IMR-90 (cell line): ENCODE measurements at regions not wholly inside any gene's neighbourhood (a gene's known extent, or its start where the extent isn't known, plus 50 kb on each side); places are given as distances from the start of the nearest gene placed in this dataset.

Source experiments
- ATAC-seq: fragments of 200-7000 bp; cut with Tn5 transposase; 2 replicates; pipeline ENCODE4 v1.9.1; 2020; ENCODE audit warnings: low read depth, mild to moderate bottlenecking, moderate library complexity
- BruUV-seq: library from RNA; stranded (reverse); fragments of 400-500 nt; replicated peaks from 2 replicates; lab custom pipeline; 2021; lab: Mats Ljungman, UMichigan
- CTCF ChIA-PET: fragments of 300-600 bp; formaldehyde crosslinking; extraction: SDS; loops from one replicate; lab custom pipeline; 2021; ENCODE audit warnings: antibody characterized with exemption; lab: Yijun Ruan, JAX
- POLR2A ChIA-PET: fragments of 300-600 bp; sonication (Branson Sonifier 250); formaldehyde crosslinking; loops from one replicate; lab custom pipeline; 2022; ENCODE audit warnings: antibody characterized with exemption; ENCODE audit not compliant: unreplicated experiment; lab: Charles Lee
- DNase-seq: peaks from one replicate; pipeline ENCODE4 v3.0.0; 2013
- H2AFZ ChIP-seq: replicated peaks from 2 replicates; pipeline ENCODE3; 2013; ENCODE audit warnings: low read length, mild to moderate bottlenecking; ENCODE audit not compliant: poor library complexity
- H2AK5ac ChIP-seq: 2 replicates; pipeline ENCODE4 v1.6.1; 2013; ENCODE audit warnings: low read depth, low read length, inconsistent platforms
- H2AK9ac ChIP-seq: replicated peaks from 2 replicates; pipeline ENCODE3; 2013; ENCODE audit warnings: mild to moderate bottlenecking, low read depth, low read length, moderate library complexity; ENCODE audit not compliant: poor library complexity
- H2BK120ac ChIP-seq: 2 replicates; pipeline ENCODE4 v1.6.1; 2013; ENCODE audit warnings: low read depth, low read length, inconsistent platforms
- H2BK15ac ChIP-seq: 3 replicates; pipeline ENCODE4 v1.6.1; 2013; ENCODE audit warnings: low read depth, low read length, inconsistent platforms
- H2BK20ac ChIP-seq: 2 replicates; pipeline ENCODE4 v1.6.1; 2013; ENCODE audit warnings: low read depth, mild to moderate bottlenecking, inconsistent platforms, low read length, moderate library complexity
- H2BK5ac ChIP-seq: 2 replicates; pipeline ENCODE4 v1.6.1; 2013; ENCODE audit warnings: mild to moderate bottlenecking, low read depth, low read length, inconsistent platforms; ENCODE audit not compliant: poor library complexity, severe bottlenecking
- H3K14ac ChIP-seq: replicated peaks from 2 replicates; pipeline ENCODE4 v1.6.1; 2013; ENCODE audit warnings: low read depth, low read length, inconsistent platforms
- H3K18ac ChIP-seq: 2 replicates; pipeline ENCODE4 v1.6.1; 2013; ENCODE audit warnings: low read depth, low read length, control low read depth
- H3K23ac ChIP-seq: 2 replicates; pipeline ENCODE4 v1.6.1; 2013; ENCODE audit warnings: low read depth, low read length, inconsistent platforms
- H3K27ac ChIP-seq: 2 replicates; pipeline ENCODE4 v1.5.1; 2013; ENCODE audit warnings: mild to moderate bottlenecking, control low read depth, low read length; ENCODE audit not compliant: insufficient read depth
- H3K27me3 ChIP-seq: 2 replicates; pipeline ENCODE4 v1.6.1; 2013; ENCODE audit warnings: low read length; ENCODE audit not compliant: control insufficient read depth, insufficient read depth
- H3K36me3 ChIP-seq: 2 replicates; pipeline ENCODE4 v1.6.1; 2013; ENCODE audit warnings: low read length, mixed read lengths; ENCODE audit not compliant: control insufficient read depth, insufficient read depth
- H3K4ac ChIP-seq: 2 replicates; pipeline ENCODE4 v1.6.1; 2013; ENCODE audit warnings: low read depth, low read length, inconsistent platforms
- H3K4me1 ChIP-seq: 2 replicates; pipeline ENCODE4 v1.6.1; 2013; ENCODE audit warnings: low read length, mixed read lengths; ENCODE audit not compliant: control insufficient read depth, insufficient read depth
- H3K4me2 ChIP-seq: 2 replicates; pipeline ENCODE4 v1.6.1; 2013; ENCODE audit warnings: low read depth, mild to moderate bottlenecking, control low read depth, low read length, moderate library complexity
- H3K4me3 ChIP-seq: 2 replicates; pipeline ENCODE4 v1.5.1; 2013; ENCODE audit warnings: low read depth, mild to moderate bottlenecking, control low read depth, low read length, moderate library complexity; ENCODE audit not compliant: insufficient read depth
- H3K56ac ChIP-seq: 2 replicates; pipeline ENCODE4 v1.6.1; 2013; ENCODE audit warnings: low read length, inconsistent platforms; ENCODE audit not compliant: insufficient read depth; ENCODE audit errors: extremely low read depth
- H3K79me1 ChIP-seq, 2 experiments: 2 replicates each; pipeline ENCODE4 v1.6.1; 2013; ENCODE audit warnings: low read length in 2 of 2, inconsistent platforms in 1 of 2, low read depth in 1 of 2
- H3K9ac ChIP-seq: 2 replicates; pipeline ENCODE4 v1.6.1; 2013; ENCODE audit warnings: low read depth, low read length, control low read depth
- H3K9me1 ChIP-seq: 2 replicates; pipeline ENCODE4 v1.6.1; 2013; ENCODE audit warnings: low read length, inconsistent platforms; ENCODE audit not compliant: insufficient read depth
- H3K9me3 ChIP-seq: 2 replicates; pipeline ENCODE4 v1.6.1; 2013; ENCODE audit warnings: low read length; ENCODE audit not compliant: control insufficient read depth, insufficient read depth
- H4K20me1 ChIP-seq: 2 replicates; pipeline ENCODE4 v1.6.1; 2013; ENCODE audit warnings: low read length, inconsistent platforms; ENCODE audit not compliant: insufficient read depth
- H4K5ac ChIP-seq: 2 replicates; pipeline ENCODE4 v1.6.1; 2013; ENCODE audit warnings: mild to moderate bottlenecking, low read depth, low read length, control low read depth
- H4K8ac ChIP-seq, 2 experiments: 2 replicates each; pipeline ENCODE4 v1.6.1; 2013; ENCODE audit warnings: low read depth in 2 of 2, low read length in 2 of 2, control low read depth in 1 of 2, inconsistent platforms in 1 of 2
- H4K91ac ChIP-seq: 2 replicates; pipeline ENCODE4 v1.6.1; 2013; ENCODE audit warnings: low read depth, low read length, inconsistent platforms; ENCODE audit not compliant: insufficient read depth
- BHLHE40 ChIP-seq: fragments of 150-350 bp; IDR thresholded peaks from 2 replicates; pipeline ENCODE4 v1.6.1; 2016; ENCODE audit warnings: mild to moderate bottlenecking, low read depth, low read length
- CEBPB ChIP-seq: IDR thresholded peaks from 2 replicates; pipeline ENCODE4 v1.6.1; 2012; ENCODE audit warnings: low read depth, low read length, improper control_type of control experiment
- CHD1 ChIP-seq: IDR thresholded peaks from 2 replicates; pipeline ENCODE4 v1.6.1; 2012; ENCODE audit warnings: low read depth, low read length, improper control_type of control experiment
- CTCF ChIP-seq: conservative IDR thresholded peaks from 2 replicates; pipeline ENCODE4 v1.5.1; 2012; ENCODE audit warnings: mild to moderate bottlenecking, low read depth, low read length, improper control_type of control experiment
- ELK1 ChIP-seq: fragments of 150-350 bp; IDR thresholded peaks from 2 replicates; pipeline ENCODE4 v1.6.1; 2016; ENCODE audit warnings: low read depth, mild to moderate bottlenecking, low read length, moderate library complexity, borderline replicate concordance
- FOS ChIP-seq: fragments of 150-350 bp; IDR thresholded peaks from 2 replicates; pipeline ENCODE4 v1.6.1; 2016; ENCODE audit warnings: low read depth, low read length
- MAFK ChIP-seq: IDR thresholded peaks from 2 replicates; pipeline ENCODE4 v1.6.1; 2012; ENCODE audit warnings: low read depth, low read length, improper control_type of control experiment
- MAZ ChIP-seq: IDR thresholded peaks from 2 replicates; pipeline ENCODE4 v1.6.1; 2012; ENCODE audit warnings: low read depth, mild to moderate bottlenecking, low read length, improper control_type of control experiment, moderate library complexity, borderline replicate concordance
- MXI1 ChIP-seq: IDR thresholded peaks from 2 replicates; pipeline ENCODE4 v1.6.1; 2012; ENCODE audit warnings: low read depth, mild to moderate bottlenecking, low read length, moderate library complexity, borderline replicate concordance
- NFE2L2 ChIP-seq: fragments of 150-350 bp; IDR thresholded peaks from 2 replicates; pipeline ENCODE4 v1.6.1; 2016; ENCODE audit warnings: low read depth, mild to moderate bottlenecking, low read length
- POLR2A ChIP-seq: IDR thresholded peaks from 2 replicates; pipeline ENCODE4 v1.6.1; 2012; ENCODE audit warnings: mild to moderate bottlenecking, low read depth, low read length
- RAD21 ChIP-seq: IDR thresholded peaks from 2 replicates; pipeline ENCODE4 v1.6.1; 2012; ENCODE audit warnings: low read length, improper control_type of control experiment
- RCOR1 ChIP-seq: IDR thresholded peaks from 2 replicates; pipeline ENCODE4 v1.6.1; 2012; ENCODE audit warnings: mild to moderate bottlenecking, low read length, improper control_type of control experiment; ENCODE audit not compliant: insufficient replicate concordance
- RFX5 ChIP-seq: IDR thresholded peaks from 2 replicates; pipeline ENCODE4 v1.8.0; 2012; ENCODE audit warnings: low read depth, mild to moderate bottlenecking, low read length, moderate library complexity
- SMC3 ChIP-seq: fragments of 150-350 bp; IDR thresholded peaks from 2 replicates; pipeline ENCODE4 v1.6.1; 2016; ENCODE audit warnings: low read depth, mild to moderate bottlenecking, antibody characterized with exemption, low read length, moderate library complexity
- USF2 ChIP-seq: fragments of 150-350 bp; IDR thresholded peaks from 2 replicates; pipeline ENCODE4 v1.6.1; 2017; ENCODE audit warnings: mild to moderate bottlenecking, antibody characterized with exemption, low read length, low read depth
- WGBS, 2 experiments: methylation state at CpG; one replicate each; pipeline versions ENCODE4 v1.1.5 to v1.1.7; 2013; ENCODE audit warnings: missing lambda C conversion rate in 2 of 2; ENCODE audit not compliant: insufficient read length in 1 of 2; ENCODE audit errors: extremely low coverage in 2 of 2; 5-methylcytosine and 5-hydroxymethylcytosine counted together
- dilution Hi-C: fragments of 300-500 bp; cut with HindIII; formaldehyde crosslinking; loops from one replicate; pipeline ENCODE4 v1.14.3; 2018; ENCODE audit warnings: low sequenced_read_pairs; ENCODE audit not compliant: unreplicated experiment
- in situ Hi-C: fragments of 300-500 bp; cut with MboI; formaldehyde crosslinking; loops from 3 replicates; pipeline ENCODE4 v1.14.3; 2019; ENCODE audit warnings: low sequenced_read_pairs, inconsistent platforms, mixed read lengths
- intact Hi-C: fragments of 100-400 bp; cut with micrococcal nuclease; formaldehyde crosslinking; loops from 2 replicates; pipeline ENCODE4 v1.10.0; 2022

- Histone ChIP-seq H2AFZ (no peak overlapping the region), H2BK20ac (no peak overlapping the region), H2BK5ac (no peak overlapping the region), H3K4me2 (no peak overlapping the region), H3K4ac (no peak overlapping the region), H3K27me3 (no peaks in the 10 kb centered on the region), H3K23ac (no peak overlapping the region), H3K79me1 (no peaks in the 10 kb centered on the region), H2AK9ac (no peak overlapping the region), H2BK15ac (no peak overlapping the region), H3K9me1 (no peaks in the 10 kb centered on the region), H3K4me1 (no peaks in the 10 kb centered on the region), H3K9me3 (peaks cover 2% of the 10 kb centered on the region; the same call in 1 of the 2 replicates), H2BK120ac (no peak overlapping the region), H4K20me1 (no peaks in the 10 kb centered on the region), H3K56ac (no peak overlapping the region), H3K36me3 (no peaks in the 10 kb centered on the region), H2AK5ac (no peak overlapping the region), H4K8ac (no peak overlapping the region), H3K9ac (no peak overlapping the region), H3K4me3 (no peak overlapping the region), H3K14ac (no peak overlapping the region), H3K18ac (no peak overlapping the region), H4K5ac (no peak overlapping the region), H4K91ac (no peak overlapping the region), H3K27ac (no peak overlapping the region)
- ChIA-PET POLR2A (no interaction called here), CTCF (no interaction called here)
- no peak for TF ChIP-seq BHLHE40
- no peak for TF ChIP-seq CTCF
- no peak for TF ChIP-seq SMC3
- no peak for TF ChIP-seq MXI1
- TF ChIP-seq MAFK = no peak
- no peak for TF ChIP-seq CHD1
- TF ChIP-seq RAD21 = no peak
- TF ChIP-seq NFE2L2 = no peak
- TF ChIP-seq RFX5 = no peak
- no peak for TF ChIP-seq MAZ
- TF ChIP-seq FOS = no peak
- no peak for TF ChIP-seq USF2
- TF ChIP-seq POLR2A = no peak
- no peak for TF ChIP-seq CEBPB
- TF ChIP-seq ELK1 = no peak
- no peak for TF ChIP-seq RCOR1
- dilution Hi-C loops (no loop called here), intact Hi-C loops (no loop called here), in situ Hi-C loops (no loop called here)
- no peak for DNase-seq
- WGBS, 2 experiments = no CpG with 5 or more reads among the region's 2 CpGs
- BruUV-seq = no TSS peak
- ATAC-seq = no peak
Observed at GRCh38 chr13:58792854-58793253, 1161.3 kb downstream of the PCDH17 start.
